Body of pancreas (tissue), 4 donors: ENCODE measurements at regions not wholly inside any gene's neighbourhood (a gene's known extent, or its start where the extent isn't known, plus 50 kb on each side); places are given as distances from the start of the nearest gene placed in this dataset.

Experiments
- ATAC-seq: fragments of 150-250 bp; one replicate; pipeline ENCODE4 v1.9.1; 2016
- DNase-seq, 4 donors: peaks; one replicate each; pipeline ENCODE4 v3.0.0-alpha.2; 2019
- H3K27ac ChIP-seq, 4 donors: fragments of 200-600 bp; sonication (generic); 1 replicate in 3 of 4; 2 replicates in 1 of 4; pipeline versions ENCODE4 v1.5.1 to v1.6.1; 2016 to 2019; ENCODE audit warnings: mild to moderate bottlenecking in 1 of 4, mixed read lengths in 1 of 4, moderate library complexity in 1 of 4
- H3K27me3 ChIP-seq, 2 donors: fragments of 200-600 bp; sonication (generic); one replicate each; pipeline ENCODE4 v1.6.0; 2016; ENCODE audit warnings: mild to moderate bottlenecking in 1 of 2
- H3K36me3 ChIP-seq, 2 donors: fragments of 200-600 bp; sonication (generic); replicated peaks in 1 of 2; 2 replicates each; pipeline ENCODE4 v1.5.1; 2016; ENCODE audit warnings: low read depth in 2 of 2; ENCODE audit not compliant: insufficient read depth in 1 of 2
- H3K4me1 ChIP-seq: fragments of 200-600 bp; sonication (generic); one replicate; pipeline ENCODE4 v1.6.0; 2016
- H3K4me3 ChIP-seq, 2 donors: fragments of 200-600 bp; sonication (generic); 1 replicate in 1 of 2; 2 replicates in 1 of 2; pipeline ENCODE4 v1.5.1; 2016 to 2019
- H3K9me3 ChIP-seq, 3 donors: fragments of 200-600 bp; sonication (generic); 1 replicate in 2 of 3; 2 replicates in 1 of 3; pipeline ENCODE4 v1.5.1; 2016
- POLR2A ChIP-seq, 3 donors: fragments of 450-650 bp; IDR thresholded peaks; one replicate each; pipeline ENCODE4 v1.6.1; 2016; ENCODE audit warnings: antibody characterized with exemption in 3 of 3, mild to moderate bottlenecking in 2 of 3
- WGBS, 2 donors: methylation state at CpG; one replicate each; pipeline ENCODE4 v1.1.5; 2017; 5-methylcytosine and 5-hydroxymethylcytosine counted together
- intact Hi-C: fragments of 100-400 bp; cut with DNase I; formaldehyde crosslinking; loops from one replicate; pipeline ENCODE4 v1.15.1; 2023
- TF ChIP-seq, protein P1 (sequence below), 7 experiments: fragments of 450-650 bp in 4 of 7; fragments of 200-600 bp in 3 of 7; sonication (generic) in 3 of 7; IDR thresholded peaks; one replicate each; pipeline ENCODE4 v1.5.1; 2016 to 2019; ENCODE audit warnings: antibody characterized with exemption in 7 of 7

DNA sequence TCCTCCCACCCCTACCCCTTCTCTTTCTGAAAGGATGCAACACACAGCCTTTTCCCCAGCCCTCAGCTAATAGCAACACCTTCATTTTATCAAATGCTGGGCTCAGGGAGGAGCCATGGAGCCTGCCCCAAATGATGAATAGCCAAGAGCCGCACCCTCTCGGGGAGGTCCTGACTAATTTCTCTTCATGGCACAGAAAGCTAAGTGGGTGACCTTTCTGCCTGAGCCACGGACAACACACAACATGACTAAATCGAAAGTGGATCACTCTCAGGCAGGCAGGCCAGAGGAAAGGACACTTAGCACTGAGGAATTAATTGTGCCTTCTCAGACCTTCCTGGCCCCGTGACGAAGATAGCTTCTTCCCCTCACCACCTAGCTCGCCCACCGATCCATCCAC lies 165.1 kb upstream of the RAI2 start:
- TF ChIP-seq, protein P1, sequence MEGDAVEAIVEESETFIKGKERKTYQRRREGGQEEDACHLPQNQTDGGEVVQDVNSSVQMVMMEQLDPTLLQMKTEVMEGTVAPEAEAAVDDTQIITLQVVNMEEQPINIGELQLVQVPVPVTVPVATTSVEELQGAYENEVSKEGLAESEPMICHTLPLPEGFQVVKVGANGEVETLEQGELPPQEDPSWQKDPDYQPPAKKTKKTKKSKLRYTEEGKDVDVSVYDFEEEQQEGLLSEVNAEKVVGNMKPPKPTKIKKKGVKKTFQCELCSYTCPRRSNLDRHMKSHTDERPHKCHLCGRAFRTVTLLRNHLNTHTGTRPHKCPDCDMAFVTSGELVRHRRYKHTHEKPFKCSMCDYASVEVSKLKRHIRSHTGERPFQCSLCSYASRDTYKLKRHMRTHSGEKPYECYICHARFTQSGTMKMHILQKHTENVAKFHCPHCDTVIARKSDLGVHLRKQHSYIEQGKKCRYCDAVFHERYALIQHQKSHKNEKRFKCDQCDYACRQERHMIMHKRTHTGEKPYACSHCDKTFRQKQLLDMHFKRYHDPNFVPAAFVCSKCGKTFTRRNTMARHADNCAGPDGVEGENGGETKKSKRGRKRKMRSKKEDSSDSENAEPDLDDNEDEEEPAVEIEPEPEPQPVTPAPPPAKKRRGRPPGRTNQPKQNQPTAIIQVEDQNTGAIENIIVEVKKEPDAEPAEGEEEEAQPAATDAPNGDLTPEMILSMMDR (IDR thresholded peaks at IDR 0.05), result no peak
- TF ChIP-seq POLR2A (IDR thresholded peaks at IDR 0.05), result no peak
- H3K27ac ChIP-seq, result no peak overlapping the region
- no peak for ATAC-seq
- WGBS, 2 donors, result 35 to 40% methylated on average over 5 to 8 of the region's 8 CpGs
- no peaks in the 10 kb centered on the region for H3K9me3 ChIP-seq
- H3K4me1 ChIP-seq, result no peaks in the 10 kb centered on the region
- no peak overlapping the region for H3K4me3 ChIP-seq
- intact Hi-C loops, result no loop called here
- DNase-seq, result no peak
- H3K36me3 ChIP-seq, result no peaks in the 10 kb centered on the region
- H3K27me3 ChIP-seq, result no peaks in the 10 kb centered on the region

DNA sequence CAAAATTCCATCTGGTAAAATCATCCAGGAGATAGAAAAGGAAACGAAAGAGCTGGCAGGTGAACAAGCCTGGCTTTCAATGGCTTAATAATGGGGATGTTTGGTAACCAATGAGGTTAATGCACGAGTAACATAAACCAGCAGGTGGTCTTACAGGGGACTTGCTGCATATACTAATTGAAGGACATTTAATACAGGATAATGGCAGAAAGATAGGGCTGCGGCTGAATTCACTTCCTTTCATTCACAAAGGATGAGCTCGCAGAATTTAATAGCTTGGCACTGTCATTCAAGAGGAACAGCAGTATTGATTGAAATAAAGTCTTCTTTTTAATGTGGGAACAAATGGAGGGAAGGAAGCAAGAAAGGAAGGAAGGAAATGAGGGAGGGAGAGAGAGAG lies 156.3 kb upstream of the RAI2 start:
- intact Hi-C loops, result no loop called here
- Histone ChIP-seq H3K27ac (no peak overlapping the region), H3K4me3 (no peak overlapping the region), H3K36me3 (no peaks in the 10 kb centered on the region), H3K9me3 (no peaks in the 10 kb centered on the region), H3K4me1 (no peaks in the 10 kb centered on the region), H3K27me3 (no peaks in the 10 kb centered on the region)
- DNase-seq (no peak), ATAC-seq (no peak)
- TF ChIP-seq, protein P1 (IDR thresholded peaks at IDR 0.05), result no peak
- no peak for TF ChIP-seq POLR2A (IDR thresholded peaks at IDR 0.05)
- WGBS, 2 donors, result 29 to 45% methylated on average over 4 of the region's 4 CpGs

DNA sequence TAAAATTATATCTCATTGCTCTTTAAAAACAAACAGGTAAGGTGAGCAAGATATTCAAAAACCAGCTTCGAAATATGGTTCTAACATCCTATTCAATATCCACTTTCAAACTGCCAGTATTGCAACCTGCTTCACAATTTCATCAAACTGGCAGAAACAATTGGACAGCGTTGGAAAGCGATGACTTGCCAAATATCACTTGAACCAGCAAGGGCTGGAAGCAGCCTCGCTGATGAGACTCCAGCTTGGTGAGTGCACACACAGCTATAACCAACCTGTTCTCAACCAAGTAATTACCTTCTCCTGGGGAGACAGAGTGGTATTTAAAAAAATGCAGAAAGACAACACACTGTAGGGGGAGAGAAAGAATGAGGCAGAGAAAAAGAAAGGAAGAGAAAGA lies 155.8 kb upstream of the RAI2 start:
- H3K9me3 ChIP-seq, result no peaks in the 10 kb centered on the region
- 56 to 72% methylated on average over 4 of the region's 4 CpGs for WGBS, 2 donors
- no peaks in the 10 kb centered on the region for H3K4me1 ChIP-seq
- ATAC-seq (no peak), DNase-seq (no peak)
- no peak overlapping the region for H3K27ac ChIP-seq
- no peaks in the 10 kb centered on the region for H3K36me3 ChIP-seq
- TF ChIP-seq, protein P1 (IDR thresholded peaks at IDR 0.05), result no peak
- no peak for TF ChIP-seq POLR2A (IDR thresholded peaks at IDR 0.05)
- H3K27me3 ChIP-seq, result no peaks in the 10 kb centered on the region
- intact Hi-C loops, result no loop called here
- H3K4me3 ChIP-seq, result no peak overlapping the region

DNA sequence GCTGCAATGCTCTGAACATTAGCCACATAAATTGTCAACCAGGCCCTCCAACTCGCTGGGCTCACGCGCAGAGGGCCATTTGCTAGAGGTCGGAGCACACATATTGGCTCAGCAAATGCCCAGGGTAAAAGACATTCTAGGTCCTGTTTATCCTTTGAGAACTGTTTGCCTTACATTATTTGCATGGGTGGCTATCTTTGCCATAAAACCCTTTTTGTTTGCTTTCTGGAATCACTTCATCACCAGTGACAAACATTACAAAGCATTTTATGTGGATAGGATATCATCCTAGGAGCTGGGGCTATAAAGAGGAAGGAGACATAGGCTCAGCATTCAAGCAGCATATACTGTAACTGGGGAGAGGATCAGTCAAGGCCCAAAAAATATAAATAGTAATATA lies 149.2 kb upstream of the RAI2 start:
- H3K9me3 ChIP-seq, result no peaks in the 10 kb centered on the region
- TF ChIP-seq, protein P1 (IDR thresholded peaks at IDR 0.05), result no peak
- TF ChIP-seq POLR2A (IDR thresholded peaks at IDR 0.05), result no peak
- DNase-seq (no peak), ATAC-seq (no peak)
- 73 to 84% methylated on average over 4 of the region's 4 CpGs for WGBS, 2 donors
- no peaks in the 10 kb centered on the region for H3K27me3 ChIP-seq
- intact Hi-C loops, result no loop called here
- H3K27ac ChIP-seq, result no peak overlapping the region
- no peak overlapping the region for H3K4me3 ChIP-seq
- no peaks in the 10 kb centered on the region for H3K36me3 ChIP-seq
- no peaks in the 10 kb centered on the region for H3K4me1 ChIP-seq

DNA sequence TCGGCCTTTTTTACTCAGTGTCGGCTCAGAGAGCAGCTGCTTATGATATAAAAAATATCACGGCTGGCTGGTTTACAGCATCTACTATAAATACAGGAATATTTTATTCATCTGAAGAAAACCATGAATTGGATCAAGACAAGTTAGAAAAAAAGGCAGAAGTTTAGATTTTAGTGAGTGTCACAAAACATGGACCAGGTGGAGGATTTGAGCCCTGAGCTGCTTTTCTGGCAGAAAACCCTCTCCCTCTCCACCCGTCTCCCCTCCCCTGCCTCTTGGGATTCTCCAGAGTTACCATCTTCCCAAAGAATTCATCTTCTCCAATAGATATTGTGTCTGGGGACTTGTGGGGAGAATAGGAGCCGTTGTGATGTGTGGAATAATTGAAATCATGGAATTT lies 142.8 kb upstream of the RAI2 start:
- no peaks in the 10 kb centered on the region for H3K27me3 ChIP-seq
- no peak overlapping the region for H3K4me3 ChIP-seq
- no peak for ATAC-seq
- TF ChIP-seq POLR2A (IDR thresholded peaks at IDR 0.05), result no peak
- TF ChIP-seq, protein P1 (IDR thresholded peaks at IDR 0.05), result no peak
- H3K9me3 ChIP-seq, result no peaks in the 10 kb centered on the region
- intact Hi-C loops, result no loop called here
- no peaks in the 10 kb centered on the region for H3K4me1 ChIP-seq
- no peak for DNase-seq
- H3K27ac ChIP-seq, result no peak overlapping the region
- 61 to 68% methylated on average over 5 of the region's 5 CpGs for WGBS, 2 donors
- no peaks in the 10 kb centered on the region for H3K36me3 ChIP-seq
